OCI-LY1 (cell line): ENCODE measurements at regions not wholly inside any gene's neighbourhood (a gene's known extent, or its start where the extent isn't known, plus 50 kb on each side); places are given as distances from the start of the nearest gene placed in this dataset.

Source experiments
- EZH2 ChIP-seq: fragments of 200-600 bp; sonication (generic), shearing (Covaris generic); IDR thresholded peaks from 2 replicates; pipeline ENCODE4 v1.8.0; 2017; ENCODE audit warnings: borderline replicate concordance, mixed run types, mild to moderate bottlenecking, antibody characterized with exemption, low read length, moderate library complexity, mixed read lengths
- TF ChIP-seq, protein P1 (sequence below): fragments of 200-600 bp; sonication (generic), shearing (Covaris generic); IDR thresholded peaks from 2 replicates; pipeline ENCODE4 v1.5.1; 2017; ENCODE audit warnings: mild to moderate bottlenecking, antibody characterized with exemption, low read length, moderate library complexity, mixed read lengths

DNA sequence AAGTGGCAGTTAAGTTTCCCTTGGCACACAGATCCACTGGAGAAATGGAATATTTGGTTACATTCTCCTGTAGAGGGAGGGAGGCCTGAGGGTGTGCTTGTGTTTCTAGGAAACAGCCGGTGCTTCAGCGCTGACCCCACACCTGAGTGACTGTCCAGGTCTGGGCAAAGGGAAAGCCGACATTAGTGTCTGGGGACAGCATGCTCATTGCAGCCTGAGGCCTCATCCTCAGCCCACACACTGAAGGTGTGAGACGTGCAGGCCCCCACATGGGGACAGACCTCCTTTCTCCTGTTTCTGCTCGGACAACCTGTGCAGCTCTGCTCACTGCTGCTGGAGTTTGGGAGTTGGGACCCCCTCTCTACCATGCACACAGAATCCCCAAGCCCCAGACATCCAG, 178.3 kb downstream of the ACKR3 start:
- TF ChIP-seq, protein P1, sequence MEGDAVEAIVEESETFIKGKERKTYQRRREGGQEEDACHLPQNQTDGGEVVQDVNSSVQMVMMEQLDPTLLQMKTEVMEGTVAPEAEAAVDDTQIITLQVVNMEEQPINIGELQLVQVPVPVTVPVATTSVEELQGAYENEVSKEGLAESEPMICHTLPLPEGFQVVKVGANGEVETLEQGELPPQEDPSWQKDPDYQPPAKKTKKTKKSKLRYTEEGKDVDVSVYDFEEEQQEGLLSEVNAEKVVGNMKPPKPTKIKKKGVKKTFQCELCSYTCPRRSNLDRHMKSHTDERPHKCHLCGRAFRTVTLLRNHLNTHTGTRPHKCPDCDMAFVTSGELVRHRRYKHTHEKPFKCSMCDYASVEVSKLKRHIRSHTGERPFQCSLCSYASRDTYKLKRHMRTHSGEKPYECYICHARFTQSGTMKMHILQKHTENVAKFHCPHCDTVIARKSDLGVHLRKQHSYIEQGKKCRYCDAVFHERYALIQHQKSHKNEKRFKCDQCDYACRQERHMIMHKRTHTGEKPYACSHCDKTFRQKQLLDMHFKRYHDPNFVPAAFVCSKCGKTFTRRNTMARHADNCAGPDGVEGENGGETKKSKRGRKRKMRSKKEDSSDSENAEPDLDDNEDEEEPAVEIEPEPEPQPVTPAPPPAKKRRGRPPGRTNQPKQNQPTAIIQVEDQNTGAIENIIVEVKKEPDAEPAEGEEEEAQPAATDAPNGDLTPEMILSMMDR, result no peak
- no peak for TF ChIP-seq EZH2
